ENCODE measurements at regions not wholly inside any gene's neighbourhood (a gene's known extent, or its start where the extent isn't known, plus 50 kb on each side); places are given as distances from the start of the nearest gene placed in this dataset.

DNA sequence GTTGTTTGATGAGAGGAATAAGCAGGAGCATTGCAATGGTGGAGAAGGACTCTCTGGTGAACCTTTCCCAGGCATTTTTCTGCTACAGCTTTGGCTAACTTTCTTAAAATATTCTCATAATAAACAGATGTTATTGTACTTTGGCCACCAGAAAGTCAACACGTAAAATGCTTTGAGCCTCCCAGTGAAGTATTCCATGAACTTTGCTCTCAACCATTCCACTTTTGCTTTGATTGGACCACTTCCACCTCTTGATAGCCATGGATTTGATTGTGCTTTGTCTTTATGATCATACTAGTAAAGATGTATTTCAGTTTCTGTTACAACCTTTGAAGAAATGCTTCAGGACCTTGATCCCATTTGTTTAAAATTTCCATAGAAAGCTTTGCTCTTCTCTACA lies 241.1 kb downstream of the TENT5A start:
- TF ChIP-seq POLR2A (IDR thresholded peaks at IDR 0.05; ENCODE audit: low read length) (no peak), GATA1 (IDR thresholded peaks at IDR 0.05; ENCODE audit: low read depth, low read length) (no peak)
- DNase-seq = no peak

DNA sequence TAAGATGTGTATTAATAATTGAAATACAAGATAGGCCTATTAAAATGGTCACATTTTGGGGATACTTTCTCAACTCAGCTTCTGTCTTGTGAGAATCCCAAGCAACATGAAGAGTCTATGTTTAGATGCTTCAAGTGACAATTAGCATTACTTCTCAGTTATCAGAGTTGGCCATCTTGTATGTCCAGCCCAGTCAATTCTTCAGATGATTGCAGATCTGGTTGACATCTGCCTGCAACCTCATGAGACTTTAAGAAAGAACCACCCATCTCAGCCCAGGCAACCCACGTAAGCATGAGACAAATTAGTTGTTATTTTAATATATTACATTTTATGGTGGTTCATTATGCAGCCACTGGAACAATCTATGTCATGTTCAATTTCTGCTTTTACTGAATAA lies 256.5 kb downstream of the TENT5A start:
- TF ChIP-seq GATA1 (IDR thresholded peaks at IDR 0.05; ENCODE audit: low read depth, low read length) (no peak), POLR2A (IDR thresholded peaks at IDR 0.05; ENCODE audit: low read length) (no peak)
- no peak for DNase-seq

DNA sequence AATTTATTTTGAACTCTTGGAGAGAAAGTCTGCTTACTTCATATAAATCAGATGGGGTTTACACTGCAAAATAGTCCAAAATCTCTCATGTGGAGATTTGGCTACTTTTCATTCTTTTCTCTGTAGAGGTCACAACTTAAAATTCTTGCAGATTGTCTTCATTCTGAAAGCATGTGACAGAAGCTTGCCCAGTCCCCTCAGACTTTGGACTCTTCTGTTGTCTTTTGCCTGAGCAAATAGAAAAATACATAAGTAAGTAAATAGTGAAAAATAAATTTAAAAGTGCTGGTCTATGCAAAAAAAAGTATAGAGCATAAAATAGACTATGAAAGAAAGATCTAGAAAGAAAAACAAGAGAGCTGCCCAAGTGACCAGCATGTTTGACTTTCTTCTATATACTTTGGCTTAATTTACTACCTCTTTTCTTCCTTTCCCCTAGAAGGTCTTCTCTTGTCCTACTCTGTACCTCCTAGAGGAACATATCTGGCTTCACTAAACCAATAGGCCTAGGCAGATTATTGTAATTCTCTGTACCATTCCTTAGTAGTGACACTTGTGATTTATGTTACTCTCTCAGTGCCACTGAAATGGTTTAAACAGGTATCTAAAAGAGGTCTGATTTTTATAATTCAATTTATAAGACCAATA lies 260.9 kb downstream of the TENT5A start:
- TF ChIP-seq POLR2A (IDR thresholded peaks at IDR 0.05; ENCODE audit: low read length) = no peak
- TF ChIP-seq GATA1 (IDR thresholded peaks at IDR 0.05; ENCODE audit: low read depth, low read length) = no peak
- no peak for DNase-seq

DNA sequence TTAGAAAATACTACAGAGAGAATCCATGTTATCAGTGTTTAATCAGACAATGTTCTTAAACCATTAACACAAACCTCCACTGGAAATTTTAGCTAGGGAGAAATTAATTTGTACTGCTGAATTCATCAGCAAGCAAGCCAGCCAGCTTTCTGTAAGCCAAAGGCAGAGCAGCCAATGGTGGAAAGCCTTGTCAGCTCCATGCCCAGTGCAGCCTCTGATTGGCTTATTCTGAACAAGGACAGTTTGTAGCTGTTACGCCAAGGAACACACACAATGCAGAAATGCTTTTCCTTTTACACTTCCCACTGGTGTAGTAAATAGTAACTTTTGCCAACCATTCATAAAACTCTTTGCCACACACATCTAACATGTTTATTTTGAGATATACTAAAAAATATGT lies 265.0 kb downstream of the TENT5A start:
- no peak for DNase-seq
- TF ChIP-seq POLR2A (IDR thresholded peaks at IDR 0.05; ENCODE audit: low read length) (no peak), GATA1 (IDR thresholded peaks at IDR 0.05; ENCODE audit: low read depth, low read length) (no peak)

DNA sequence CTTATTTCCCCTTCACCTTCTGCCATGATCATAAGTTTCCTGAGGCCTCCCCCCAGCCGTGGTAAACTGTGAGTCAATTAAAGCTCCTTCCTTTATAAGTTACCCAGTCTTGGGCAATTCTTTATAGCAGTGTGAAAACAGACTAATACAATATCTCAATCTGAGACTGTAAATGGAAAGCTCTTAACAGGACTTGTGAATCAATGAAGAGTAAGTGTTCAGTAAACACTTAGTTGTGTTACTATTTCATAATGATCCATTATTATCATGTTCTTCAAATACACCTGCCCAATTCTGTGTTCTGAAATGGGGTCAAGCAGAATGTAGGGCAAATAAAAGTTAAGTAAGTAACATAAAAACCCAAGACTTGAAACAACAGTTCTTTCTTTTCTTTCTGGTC lies 266.2 kb downstream of the TENT5A start:
- no peak for DNase-seq
- TF ChIP-seq GATA1 (IDR thresholded peaks at IDR 0.05; ENCODE audit: low read depth, low read length) = no peak
- TF ChIP-seq POLR2A (IDR thresholded peaks at IDR 0.05; ENCODE audit: low read length) = no peak

DNA sequence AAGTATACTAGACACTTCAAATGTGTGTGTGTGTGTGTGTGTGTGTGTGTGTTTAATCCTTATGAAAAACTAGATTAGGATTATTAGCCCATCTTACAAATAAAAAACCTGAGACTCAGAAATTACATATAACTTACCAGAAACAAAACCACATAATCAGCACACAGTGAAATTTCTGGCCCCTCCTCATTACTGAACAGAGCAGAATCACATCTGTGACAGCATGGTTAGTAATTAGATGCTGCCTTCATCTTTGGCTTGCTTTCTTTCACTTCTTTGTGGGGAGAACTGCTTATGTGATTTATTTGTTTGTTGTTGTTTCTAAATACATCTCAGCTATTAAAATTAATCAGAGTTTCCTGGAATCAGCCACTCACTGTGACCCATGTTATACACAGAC lies 267.1 kb downstream of the TENT5A start:
- TF ChIP-seq GATA1 (IDR thresholded peaks at IDR 0.05; ENCODE audit: low read depth, low read length) (no peak), POLR2A (IDR thresholded peaks at IDR 0.05; ENCODE audit: low read length) (no peak)
- no peak for DNase-seq

DNA sequence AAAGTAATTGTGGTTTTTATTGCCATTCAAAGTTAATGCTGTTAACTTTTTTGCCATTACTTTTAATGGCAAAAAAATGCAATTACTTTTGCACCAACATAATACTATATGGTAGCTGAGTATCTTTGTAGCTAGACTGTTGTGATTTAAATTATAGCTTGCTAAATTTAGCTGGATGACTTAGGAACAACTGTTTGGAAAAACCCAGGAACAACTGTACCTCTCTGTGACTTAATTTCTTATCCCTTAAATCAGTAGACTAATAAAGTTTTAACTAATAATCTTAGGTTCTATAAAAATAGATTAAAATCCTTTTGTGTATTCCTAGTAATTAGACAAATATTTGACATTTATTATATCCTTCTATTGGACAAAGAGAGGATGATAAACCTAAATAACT lies 268.2 kb downstream of the TENT5A start:
- no peak for TF ChIP-seq POLR2A (IDR thresholded peaks at IDR 0.05; ENCODE audit: low read length)
- no peak for TF ChIP-seq GATA1 (IDR thresholded peaks at IDR 0.05; ENCODE audit: low read depth, low read length)
- no peak for DNase-seq

DNA sequence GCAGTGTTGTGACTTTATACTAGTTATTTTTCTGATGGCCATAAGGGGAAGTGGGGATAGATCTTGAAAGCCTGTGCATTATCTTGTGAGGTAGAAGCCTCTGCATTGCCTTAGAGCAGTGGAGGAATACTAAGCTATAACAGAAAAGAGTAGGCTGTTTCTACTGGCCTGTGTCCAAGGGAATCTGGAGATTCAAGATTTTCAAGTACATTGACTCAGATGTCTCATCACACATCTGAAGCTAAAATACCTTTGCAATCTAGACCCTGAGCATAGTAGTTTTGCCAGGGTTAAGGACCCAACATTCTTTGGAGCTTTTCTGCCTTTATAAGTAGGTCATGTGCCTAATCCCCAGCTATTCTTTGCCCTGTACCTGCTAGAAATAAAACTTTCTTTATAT lies 272.3 kb downstream of the TENT5A start:
- no peak for DNase-seq

DNA sequence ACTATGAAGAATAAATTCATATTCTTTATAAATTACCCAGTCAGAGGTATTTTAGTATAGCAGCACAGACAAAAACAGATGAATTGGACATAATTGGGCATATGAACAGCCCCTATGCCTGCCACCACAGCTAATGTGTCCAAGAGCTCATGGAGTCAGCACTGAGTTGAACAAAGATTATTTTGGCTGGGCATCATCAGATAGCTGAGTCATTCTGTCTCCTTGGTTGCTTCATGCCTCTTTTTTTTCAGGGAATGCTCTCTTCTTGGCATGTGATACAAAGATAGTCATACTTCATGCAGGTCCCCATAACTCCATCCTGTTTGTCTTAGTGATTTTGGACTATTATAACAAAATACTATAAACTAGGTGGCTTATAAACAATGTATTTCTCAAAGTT lies 275.6 kb downstream of the TENT5A start:
- TF ChIP-seq POLR2A (IDR thresholded peaks at IDR 0.05; ENCODE audit: low read length) (no peak), GATA1 (IDR thresholded peaks at IDR 0.05; ENCODE audit: low read depth, low read length) (no peak)
- DNase-seq = no peak

More for the DNA sequence above, 272.3 kb downstream of the TENT5A start:
- TF ChIP-seq POLR2A (IDR thresholded peaks at IDR 0.05; ENCODE audit: low read length) = no peak
- TF ChIP-seq GATA1 (IDR thresholded peaks at IDR 0.05; ENCODE audit: low read depth, low read length) = no peak

DNA sequence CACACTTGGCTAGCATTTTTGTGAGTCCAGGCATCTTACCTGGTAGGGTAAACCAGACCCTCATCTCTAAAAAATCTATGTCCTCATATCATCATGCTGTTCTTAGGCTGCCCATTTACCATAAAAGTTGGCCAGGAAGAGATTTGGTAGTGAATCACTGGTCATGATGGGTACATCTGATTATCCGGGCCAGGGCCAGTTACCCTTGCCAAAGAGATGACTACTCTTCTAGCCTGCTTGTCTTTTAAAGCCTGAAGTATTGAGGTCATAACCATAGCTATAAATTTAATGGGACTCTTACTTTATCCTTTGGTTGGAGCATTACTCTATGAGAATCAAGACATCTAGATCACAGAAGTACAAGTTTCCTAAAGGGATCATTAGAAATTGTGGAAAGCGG lies 276.8 kb downstream of the TENT5A start:
- TF ChIP-seq POLR2A (IDR thresholded peaks at IDR 0.05; ENCODE audit: low read length) (no peak), GATA1 (IDR thresholded peaks at IDR 0.05; ENCODE audit: low read depth, low read length) (no peak)
- no peak for DNase-seq

DNA sequence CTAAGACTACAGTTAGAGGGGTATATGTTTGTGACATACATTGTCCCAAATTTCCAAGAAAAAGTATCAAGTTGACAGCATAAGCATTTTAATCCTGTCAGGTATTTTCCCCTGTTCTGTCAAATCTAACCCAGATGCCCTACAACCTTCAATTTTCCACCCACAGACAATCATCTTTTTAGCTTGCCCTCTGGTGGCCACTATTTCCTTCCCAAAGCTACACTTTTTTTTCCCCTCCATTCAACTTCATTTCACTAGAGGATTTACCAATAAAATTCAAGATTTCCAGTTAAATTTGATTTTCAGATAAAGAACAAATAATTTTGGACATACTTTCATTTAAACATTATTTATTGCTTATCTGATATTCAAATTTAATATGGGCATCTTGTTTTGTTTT lies 286.6 kb downstream of the TENT5A start:
- TF ChIP-seq POLR2A (IDR thresholded peaks at IDR 0.05; ENCODE audit: low read length) (no peak), GATA1 (IDR thresholded peaks at IDR 0.05; ENCODE audit: low read depth, low read length) (no peak)
- peak in 1 of 2 experiments; percentile 10 for DNase-seq

DNA sequence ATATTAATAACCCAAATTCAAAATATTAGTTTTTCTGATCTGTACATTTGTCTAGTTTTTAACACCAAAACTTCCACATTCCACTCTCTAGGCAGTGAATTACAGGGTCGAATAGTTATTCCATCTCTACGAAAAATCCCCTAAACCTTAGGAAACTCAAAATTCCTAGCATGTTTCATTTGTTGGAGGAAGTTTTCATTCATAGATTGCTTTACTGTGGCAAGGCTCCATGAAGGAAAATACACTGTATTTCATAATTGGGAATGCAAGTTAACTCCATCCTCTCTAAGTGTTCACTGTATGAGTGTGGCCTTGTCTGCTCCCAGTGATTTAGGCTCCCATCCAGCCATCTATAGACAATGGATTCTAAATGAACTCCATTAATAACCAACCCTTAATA lies 296.1 kb downstream of the TENT5A start:
- no peak for TF ChIP-seq POLR2A (IDR thresholded peaks at IDR 0.05; ENCODE audit: low read length)
- TF ChIP-seq GATA1 (IDR thresholded peaks at IDR 0.05; ENCODE audit: low read depth, low read length) = no peak
- DNase-seq = no peak

DNA sequence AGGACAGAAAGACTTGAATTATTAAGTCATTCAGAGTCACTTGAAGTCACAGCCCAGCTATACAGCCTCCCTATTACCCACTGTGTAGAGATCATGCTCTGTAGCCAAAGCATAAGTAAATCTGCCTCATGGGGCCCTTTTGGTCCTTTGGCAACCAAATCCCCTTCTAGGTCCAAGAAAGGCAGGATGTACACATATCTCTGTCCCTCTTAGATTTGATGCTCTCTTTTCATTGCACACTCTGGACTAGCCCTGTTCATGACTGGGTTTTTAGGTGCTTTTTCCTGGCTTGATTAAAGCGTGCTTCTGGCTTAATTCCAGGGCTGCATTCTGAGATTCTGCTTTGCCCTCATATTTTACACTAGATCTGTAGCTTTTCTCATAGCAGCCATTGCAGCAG lies 296.8 kb downstream of the TENT5A start:
- no peak for DNase-seq
- no peak for TF ChIP-seq GATA1 (IDR thresholded peaks at IDR 0.05; ENCODE audit: low read depth, low read length)
- no peak for TF ChIP-seq POLR2A (IDR thresholded peaks at IDR 0.05; ENCODE audit: low read length)

DNA sequence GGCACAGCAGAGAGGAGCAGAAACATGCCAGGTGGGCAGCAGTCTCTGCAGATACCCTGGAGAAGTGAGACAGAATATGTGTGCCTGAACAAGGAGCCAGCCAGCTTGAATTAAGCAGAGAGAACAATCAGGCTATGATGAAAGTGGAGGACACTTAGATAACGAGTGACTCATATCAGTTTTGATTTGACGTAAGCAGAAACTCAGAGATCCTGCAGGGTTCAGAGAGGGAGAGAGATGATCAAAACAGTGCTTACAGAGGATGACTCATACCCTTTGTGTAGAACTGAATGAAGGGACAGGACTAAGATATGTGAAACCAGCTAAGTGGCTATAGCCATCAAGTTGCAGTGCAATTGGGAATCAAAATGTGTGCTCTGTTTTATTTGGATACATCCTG lies 300.7 kb downstream of the TENT5A start:
- TF ChIP-seq GATA1 (IDR thresholded peaks at IDR 0.05; ENCODE audit: low read depth, low read length) = no peak
- no peak for TF ChIP-seq POLR2A (IDR thresholded peaks at IDR 0.05; ENCODE audit: low read length)
- DNase-seq = no peak

DNA sequence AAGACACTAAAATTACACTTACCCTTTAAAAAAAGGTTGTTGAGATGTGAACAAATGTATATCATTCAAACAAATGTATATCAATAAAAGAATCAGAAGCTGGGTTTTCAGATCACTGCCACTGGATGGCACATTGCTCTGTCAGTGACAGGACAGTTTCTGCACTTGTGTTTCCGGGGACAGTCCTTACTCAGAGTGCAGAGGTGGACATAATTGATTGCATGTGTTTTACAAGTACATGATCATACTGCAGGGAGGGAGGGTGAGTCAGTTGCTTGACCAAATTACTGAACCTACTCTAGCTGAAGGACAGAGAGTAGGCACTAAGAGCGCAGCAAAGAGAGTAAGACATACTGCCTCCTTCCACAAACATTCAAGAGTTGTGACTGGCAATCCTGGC lies 302.3 kb downstream of the TENT5A start:
- DNase-seq = no peak
- TF ChIP-seq POLR2A (IDR thresholded peaks at IDR 0.05; ENCODE audit: low read length) (no peak), GATA1 (IDR thresholded peaks at IDR 0.05; ENCODE audit: low read depth, low read length) (no peak)

DNA sequence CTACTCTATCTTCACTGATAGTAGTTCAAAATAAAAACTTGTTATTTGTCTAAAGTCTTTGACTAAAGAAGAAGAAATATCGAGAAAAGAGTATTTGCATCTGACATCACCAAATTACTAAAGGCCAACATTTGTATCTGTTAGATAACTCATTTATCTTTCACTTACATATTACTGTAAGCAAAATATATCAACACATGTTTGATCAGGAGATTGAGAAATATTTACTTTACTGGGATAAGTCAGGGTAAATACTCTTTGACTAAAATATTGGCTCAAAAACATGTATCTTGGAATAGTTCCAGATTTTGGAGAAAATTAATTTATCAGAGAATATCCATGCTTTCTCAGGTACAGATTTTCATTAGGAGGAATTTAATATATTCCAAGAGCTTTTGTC lies 306.0 kb downstream of the TENT5A start:
- TF ChIP-seq POLR2A (IDR thresholded peaks at IDR 0.05; ENCODE audit: low read length) = no peak
- TF ChIP-seq GATA1 (IDR thresholded peaks at IDR 0.05; ENCODE audit: low read depth, low read length) = no peak
- DNase-seq = no peak

Data from erythroblast (primary cell).